MCF 10A (cell line): ENCODE measurements at regions not wholly inside any gene's neighbourhood (a gene's known extent, or its start where the extent isn't known, plus 50 kb on each side); places are given as distances from the start of the nearest gene placed in this dataset.

Experiments
- BruUV-seq: library from RNA; stranded (reverse); fragments of 400-500 nt; replicated peaks from 2 replicates; lab custom pipeline; 2021; lab: Mats Ljungman, UMichigan
- CTCF ChIA-PET: fragments of 300-600 bp; sonication (Branson Sonifier 250); formaldehyde crosslinking; extraction: SDS; loops from one replicate; lab custom pipeline; 2021; ENCODE audit warnings: antibody characterized with exemption, inconsistent platforms; lab: Yijun Ruan, JAX
- POLR2A ChIA-PET: fragments of 300-600, 350-650 bp; sonication (Branson Sonifier 250); formaldehyde crosslinking; extraction: SDS; loops from one replicate; lab custom pipeline; 2020; ENCODE audit warnings: antibody characterized with exemption, inconsistent platforms; lab: Yijun Ruan, JAX
- DNase-seq: peaks from one replicate; pipeline ENCODE4 v3.0.0-alpha.2; 2018; ENCODE audit not compliant: unreplicated experiment
- H3K27ac Mint-ChIP-seq: one replicate; pipeline ENCODE4 v1.8.0; 2022; ENCODE audit warnings: mild to moderate bottlenecking, low read depth, mixed read lengths; ENCODE audit not compliant: unreplicated experiment
- H3K27me3 Mint-ChIP-seq: one replicate; pipeline ENCODE4 v1.8.0; 2022; ENCODE audit warnings: mixed read lengths; ENCODE audit not compliant: insufficient read depth, unreplicated experiment
- H3K36me3 Mint-ChIP-seq: one replicate; pipeline ENCODE4 v1.8.0; 2022; ENCODE audit warnings: mild to moderate bottlenecking, moderate library complexity, mixed read lengths; ENCODE audit not compliant: insufficient read depth, unreplicated experiment
- H3K4me1 Mint-ChIP-seq: one replicate; pipeline ENCODE4 v1.8.0; 2022; ENCODE audit warnings: mixed read lengths; ENCODE audit not compliant: insufficient read depth, unreplicated experiment
- H3K4me3 Mint-ChIP-seq: one replicate; pipeline ENCODE4 v1.8.0; 2022; ENCODE audit warnings: mild to moderate bottlenecking, moderate library complexity, mixed read lengths; ENCODE audit not compliant: unreplicated experiment
- H3K9me3 Mint-ChIP-seq: one replicate; pipeline ENCODE4 v1.8.0; 2022; ENCODE audit warnings: mixed read lengths; ENCODE audit not compliant: unreplicated experiment
- intact Hi-C: fragments of 100-400 bp; cut with micrococcal nuclease; formaldehyde crosslinking; loops from 2 replicates; pipeline ENCODE4 v1.14.1; 2022
- TF ChIP-seq, protein P1 (sequence below): fragments of 200-600 bp; IDR thresholded peaks from one replicate; pipeline ENCODE4 v1.8.0; 2022; ENCODE audit warnings: antibody characterized with exemption, mild to moderate bottlenecking; ENCODE audit not compliant: unreplicated experiment

DNA sequence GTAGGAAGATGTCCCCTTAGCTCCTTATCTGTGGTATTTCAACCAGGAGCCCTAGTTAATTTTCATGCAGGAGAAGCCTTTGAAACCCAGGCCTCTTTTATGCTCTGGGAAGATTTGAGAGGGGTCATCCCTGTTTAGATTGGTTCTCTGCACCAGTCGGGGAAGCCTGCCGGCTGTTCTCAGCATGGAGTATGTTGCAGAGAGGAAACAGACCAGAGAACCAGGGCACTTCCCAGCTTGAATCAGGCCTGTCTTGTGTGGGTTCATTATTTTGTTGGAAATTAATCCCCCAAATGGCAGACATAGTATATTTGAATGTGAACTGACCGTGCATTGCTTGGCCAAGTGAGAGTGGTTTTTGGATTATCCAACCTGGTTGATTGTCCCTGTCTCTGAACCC is 1082.1 kb upstream of the RBFOX1 start:
- ChIA-PET CTCF (interaction anchor here (0.7 kb wide), 1 partner anchor 117 kb away, joined by 3 read pairs; no protein-coding TSS in a partner anchor), POLR2A (no interaction called here)
- intact Hi-C loops, result no loop called here
- TF ChIP-seq, protein P1, sequence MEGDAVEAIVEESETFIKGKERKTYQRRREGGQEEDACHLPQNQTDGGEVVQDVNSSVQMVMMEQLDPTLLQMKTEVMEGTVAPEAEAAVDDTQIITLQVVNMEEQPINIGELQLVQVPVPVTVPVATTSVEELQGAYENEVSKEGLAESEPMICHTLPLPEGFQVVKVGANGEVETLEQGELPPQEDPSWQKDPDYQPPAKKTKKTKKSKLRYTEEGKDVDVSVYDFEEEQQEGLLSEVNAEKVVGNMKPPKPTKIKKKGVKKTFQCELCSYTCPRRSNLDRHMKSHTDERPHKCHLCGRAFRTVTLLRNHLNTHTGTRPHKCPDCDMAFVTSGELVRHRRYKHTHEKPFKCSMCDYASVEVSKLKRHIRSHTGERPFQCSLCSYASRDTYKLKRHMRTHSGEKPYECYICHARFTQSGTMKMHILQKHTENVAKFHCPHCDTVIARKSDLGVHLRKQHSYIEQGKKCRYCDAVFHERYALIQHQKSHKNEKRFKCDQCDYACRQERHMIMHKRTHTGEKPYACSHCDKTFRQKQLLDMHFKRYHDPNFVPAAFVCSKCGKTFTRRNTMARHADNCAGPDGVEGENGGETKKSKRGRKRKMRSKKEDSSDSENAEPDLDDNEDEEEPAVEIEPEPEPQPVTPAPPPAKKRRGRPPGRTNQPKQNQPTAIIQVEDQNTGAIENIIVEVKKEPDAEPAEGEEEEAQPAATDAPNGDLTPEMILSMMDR, result no peak
- H3K4me3 Mint-ChIP-seq, result no peak overlapping the region
- no peaks in the 10 kb centered on the region for H3K27me3 Mint-ChIP-seq
- no peak for DNase-seq
- peaks cover 37% of the 10 kb centered on the region for H3K9me3 Mint-ChIP-seq
- BruUV-seq, result no TSS peak
- H3K36me3 Mint-ChIP-seq, result no peaks in the 10 kb centered on the region
- H3K27ac Mint-ChIP-seq, result no peak overlapping the region
- H3K4me1 Mint-ChIP-seq, result no peaks in the 10 kb centered on the region

GRCh38 chr16:6249863-6250262 is 1082.8 kb upstream of the RBFOX1 start:
- Mint-ChIP-seq H3K4me1 (no peaks in the 10 kb centered on the region), H3K27me3 (no peaks in the 10 kb centered on the region), H3K27ac (no peak overlapping the region), H3K9me3 (peaks cover 32% of the 10 kb centered on the region), H3K4me3 (no peak overlapping the region), H3K36me3 (no peaks in the 10 kb centered on the region)
- TF ChIP-seq, protein P1, result no peak
- intact Hi-C loops, result no loop called here
- ChIA-PET POLR2A (no interaction called here), CTCF (interaction anchor here (0.7 kb wide), 2 partner anchors 33 to 118 kb away, joined by 3 read pairs; no protein-coding TSS in a partner anchor)
- BruUV-seq, result no TSS peak
- DNase-seq, result no peak

DNA sequence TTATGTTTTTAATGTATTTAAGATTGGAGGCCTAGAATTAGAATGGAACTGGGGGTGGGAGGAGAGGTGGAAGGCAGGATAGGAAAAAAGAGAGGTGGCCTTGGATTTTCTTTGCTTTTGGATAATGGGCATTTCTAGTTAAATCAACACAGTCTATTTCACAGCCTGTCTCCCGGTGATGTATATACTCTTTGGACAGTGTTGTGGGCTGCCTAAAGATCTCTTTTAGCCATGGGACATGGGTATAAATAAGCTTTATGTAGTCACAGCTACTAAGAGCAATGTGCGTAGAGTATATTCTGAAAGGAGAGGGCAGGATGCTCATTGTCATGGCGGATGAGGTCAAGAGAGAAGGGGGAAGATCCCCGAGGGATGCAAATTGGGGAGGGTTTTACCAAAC is 1084.4 kb upstream of the RBFOX1 start:
- TF ChIP-seq, protein P1, result no peak
- H3K9me3 Mint-ChIP-seq, result peaks cover 28% of the 10 kb centered on the region
- H3K4me1 Mint-ChIP-seq, result no peaks in the 10 kb centered on the region
- H3K36me3 Mint-ChIP-seq, result no peaks in the 10 kb centered on the region
- ChIA-PET CTCF (no interaction called here), POLR2A (no interaction called here)
- no TSS peak for BruUV-seq
- no peak overlapping the region for H3K4me3 Mint-ChIP-seq
- DNase-seq, result no peak
- intact Hi-C loops, result no loop called here
- no peaks in the 10 kb centered on the region for H3K27me3 Mint-ChIP-seq
- no peak overlapping the region for H3K27ac Mint-ChIP-seq

DNA sequence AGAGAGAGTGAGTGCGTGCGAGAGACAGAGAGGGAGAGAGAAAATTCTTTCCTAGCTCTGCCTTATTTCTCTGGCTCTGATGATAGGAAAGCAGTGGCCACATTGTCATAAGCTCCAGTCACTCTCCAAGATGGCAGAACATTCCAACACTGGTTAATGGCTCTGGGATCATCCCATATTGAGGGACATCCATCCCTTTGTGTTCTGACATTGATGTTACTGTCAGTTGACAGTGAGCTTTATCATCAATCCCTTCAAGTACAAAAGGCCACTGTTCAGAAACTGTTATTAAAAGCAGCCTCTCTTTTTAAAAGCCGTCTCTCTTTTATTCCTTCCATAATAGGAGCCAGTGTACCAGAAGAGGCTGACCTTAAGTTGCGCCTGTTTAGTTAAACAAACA is 1084.9 kb upstream of the RBFOX1 start:
- no peak for DNase-seq
- Mint-ChIP-seq H3K4me3 (no peak overlapping the region), H3K27me3 (no peaks in the 10 kb centered on the region), H3K4me1 (no peaks in the 10 kb centered on the region), H3K27ac (no peak overlapping the region), H3K36me3 (no peaks in the 10 kb centered on the region), H3K9me3 (peaks cover 26% of the 10 kb centered on the region)
- POLR2A ChIA-PET, result no interaction called here
- CTCF ChIA-PET, result no interaction called here
- intact Hi-C loops, result no loop called here
- TF ChIP-seq, protein P1, result no peak
- no TSS peak for BruUV-seq
